Left ventricle myocardium inferior (tissue), 1 donor: ENCODE measurements at regions not wholly inside any gene's neighbourhood (a gene's known extent, or its start where the extent isn't known, plus 50 kb on each side); places are given as distances from the start of the nearest gene placed in this dataset.
"Not testable (repeated sequence)": the region's sequence is repeated elsewhere in the genome, so short reads cannot be mapped to it uniquely, and the experiment has no call there.

Source experiments
- DNase-seq: peaks from one replicate; pipeline ENCODE4 v3.0.0-alpha.2; 2020
- H3K27ac ChIP-seq: fragments of 200-600 bp; replicated peaks from 2 replicates; pipeline ENCODE4 v1.8.0; 2021
- H3K27me3 ChIP-seq: fragments of 200-600 bp; 2 replicates; pipeline ENCODE4 v1.8.0; 2021; ENCODE audit warnings: low read depth
- H3K36me3 ChIP-seq: fragments of 200-600 bp; 2 replicates; pipeline ENCODE4 v1.8.0; 2021
- H3K4me1 ChIP-seq: fragments of 200-600 bp; 2 replicates; pipeline ENCODE4 v1.8.0; 2021
- H3K4me3 ChIP-seq: fragments of 200-600 bp; 2 replicates; pipeline ENCODE4 v1.8.0; 2021; ENCODE audit warnings: mild to moderate bottlenecking, moderate library complexity
- H3K9me3 ChIP-seq: fragments of 200-600 bp; replicated peaks from 2 replicates; pipeline ENCODE4 v1.8.0; 2021
- intact Hi-C: fragments of 100-400 bp; cut with micrococcal nuclease; formaldehyde crosslinking; loops from one replicate; pipeline ENCODE4 v1.11.0; 2022
- TF ChIP-seq, protein P1 (sequence below): fragments of 200-600 bp; IDR thresholded peaks from 2 replicates; pipeline ENCODE4 v1.8.0; 2021; ENCODE audit warnings: antibody characterized with exemption, mild to moderate bottlenecking, borderline replicate concordance
- donor health status: DM: no; HTN: yes; CAD: no; lungs with severe emphysema.

DNA sequence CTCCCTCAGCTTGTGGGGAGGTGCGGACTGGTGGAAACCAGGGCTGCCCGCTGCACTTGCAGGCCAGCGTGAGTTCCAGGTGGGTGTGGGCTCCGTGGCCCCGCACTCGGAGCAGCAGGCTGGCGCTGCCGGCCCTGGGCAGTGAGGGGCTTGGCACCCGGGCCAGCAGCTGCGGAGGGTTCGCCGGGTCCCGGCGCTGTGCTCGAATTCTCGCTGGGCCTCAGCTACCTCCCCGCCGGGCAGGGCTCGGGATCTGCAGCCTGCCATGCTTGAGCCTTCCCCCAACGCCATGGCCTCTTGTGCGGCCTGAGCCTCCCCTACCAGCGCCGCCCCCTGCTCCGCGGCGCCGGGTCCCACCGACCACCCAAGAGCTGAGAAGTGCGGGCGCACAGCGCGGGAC, 71.6 kb upstream of the ADGRL1 start:
- Histone ChIP-seq H3K27me3 (peaks cover 49% of the 10 kb centered on the region), H3K27ac (no peak overlapping the region), H3K9me3 (peaks cover 4% of the 10 kb centered on the region), H3K36me3 (no peaks in the 10 kb centered on the region), H3K4me3 (no peak overlapping the region), H3K4me1 (no peaks in the 10 kb centered on the region)
- DNase-seq = no peak
- TF ChIP-seq, protein P1, sequence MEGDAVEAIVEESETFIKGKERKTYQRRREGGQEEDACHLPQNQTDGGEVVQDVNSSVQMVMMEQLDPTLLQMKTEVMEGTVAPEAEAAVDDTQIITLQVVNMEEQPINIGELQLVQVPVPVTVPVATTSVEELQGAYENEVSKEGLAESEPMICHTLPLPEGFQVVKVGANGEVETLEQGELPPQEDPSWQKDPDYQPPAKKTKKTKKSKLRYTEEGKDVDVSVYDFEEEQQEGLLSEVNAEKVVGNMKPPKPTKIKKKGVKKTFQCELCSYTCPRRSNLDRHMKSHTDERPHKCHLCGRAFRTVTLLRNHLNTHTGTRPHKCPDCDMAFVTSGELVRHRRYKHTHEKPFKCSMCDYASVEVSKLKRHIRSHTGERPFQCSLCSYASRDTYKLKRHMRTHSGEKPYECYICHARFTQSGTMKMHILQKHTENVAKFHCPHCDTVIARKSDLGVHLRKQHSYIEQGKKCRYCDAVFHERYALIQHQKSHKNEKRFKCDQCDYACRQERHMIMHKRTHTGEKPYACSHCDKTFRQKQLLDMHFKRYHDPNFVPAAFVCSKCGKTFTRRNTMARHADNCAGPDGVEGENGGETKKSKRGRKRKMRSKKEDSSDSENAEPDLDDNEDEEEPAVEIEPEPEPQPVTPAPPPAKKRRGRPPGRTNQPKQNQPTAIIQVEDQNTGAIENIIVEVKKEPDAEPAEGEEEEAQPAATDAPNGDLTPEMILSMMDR = no peak
- intact Hi-C loops = no loop called here

DNA sequence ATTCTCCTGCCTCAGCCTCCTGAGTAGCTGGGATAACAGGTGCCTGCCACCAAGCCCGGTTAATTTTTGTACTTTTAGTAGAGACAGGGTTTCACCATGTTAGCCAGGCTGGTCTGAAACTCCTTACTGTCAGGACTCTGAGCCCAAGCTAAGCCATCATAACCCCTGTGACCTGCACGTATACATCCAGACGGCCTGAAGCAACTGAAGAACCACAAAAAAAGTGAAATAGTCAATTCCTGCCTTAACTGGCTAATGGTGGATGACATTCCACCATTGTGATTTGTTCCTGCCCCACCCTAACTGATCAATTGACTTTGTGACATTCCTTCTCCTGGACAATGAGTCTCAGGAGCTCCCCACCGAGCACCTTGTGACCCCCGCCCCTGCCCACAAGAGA, 69.9 kb upstream of the ADGRL1 start:
- H3K4me1 ChIP-seq, intact Hi-C loops, H3K4me3 ChIP-seq, H3K27ac ChIP-seq, DNase-seq, H3K36me3 ChIP-seq, H3K9me3 ChIP-seq: not testable (repeated sequence)
- H3K27me3 ChIP-seq = peaks cover 52% of the 10 kb centered on the region

DNA sequence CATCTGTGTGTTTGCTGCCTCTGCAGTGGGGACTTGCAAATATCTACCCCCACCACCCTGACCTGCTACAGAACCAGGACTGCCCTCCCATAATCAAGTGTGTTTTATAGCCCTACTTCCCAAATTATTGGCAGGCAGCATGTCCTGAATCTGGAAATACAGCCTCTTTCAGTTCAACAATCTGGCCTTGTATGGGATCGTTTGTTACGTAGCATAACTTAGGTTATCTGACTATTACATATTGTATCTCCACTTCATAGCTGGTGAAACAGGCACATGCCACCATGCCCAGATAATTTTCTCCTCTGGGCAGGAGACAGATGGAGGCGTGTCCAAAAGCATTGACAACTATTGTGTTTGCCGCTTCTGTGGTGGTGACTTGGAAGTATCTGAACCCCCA, 66.7 kb upstream of the ADGRL1 start:
- peaks cover 4% of the 10 kb centered on the region for H3K9me3 ChIP-seq
- TF ChIP-seq, protein P1 = no peak
- no peak for DNase-seq
- no peak overlapping the region for H3K27ac ChIP-seq
- no peaks in the 10 kb centered on the region for H3K36me3 ChIP-seq
- H3K27me3 ChIP-seq = peaks cover 40% of the 10 kb centered on the region
- intact Hi-C loops = no loop called here
- H3K4me3 ChIP-seq = no peak overlapping the region
- H3K4me1 ChIP-seq = no peaks in the 10 kb centered on the region

DNA sequence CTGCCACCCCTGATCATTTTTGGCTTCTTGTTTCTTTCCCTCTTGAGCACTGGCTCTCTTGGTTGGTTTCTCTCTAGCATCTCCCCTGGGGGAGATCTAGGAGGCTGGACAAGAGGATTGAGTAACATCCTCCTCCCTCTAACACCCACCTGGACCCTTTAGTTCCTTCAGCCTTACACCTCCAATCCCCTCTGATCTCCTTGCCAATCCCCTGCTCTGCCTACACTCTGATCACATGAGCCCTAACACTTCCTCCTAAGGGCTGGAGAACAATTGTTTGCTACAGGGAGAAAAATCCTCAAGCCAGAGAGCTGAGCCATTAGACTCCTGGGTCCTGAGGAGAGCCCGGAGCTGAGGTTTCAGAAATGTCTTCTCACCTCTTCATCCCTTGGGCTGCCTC, 65.9 kb upstream of the ADGRL1 start:
- peaks cover 40% of the 10 kb centered on the region for H3K27me3 ChIP-seq
- DNase-seq = no peak
- H3K36me3 ChIP-seq = no peaks in the 10 kb centered on the region
- TF ChIP-seq, protein P1 = no peak
- intact Hi-C loops = no loop called here
- no peaks in the 10 kb centered on the region for H3K4me1 ChIP-seq
- H3K4me3 ChIP-seq = no peak overlapping the region
- H3K9me3 ChIP-seq = peaks cover 4% of the 10 kb centered on the region
- no peak overlapping the region for H3K27ac ChIP-seq

DNA sequence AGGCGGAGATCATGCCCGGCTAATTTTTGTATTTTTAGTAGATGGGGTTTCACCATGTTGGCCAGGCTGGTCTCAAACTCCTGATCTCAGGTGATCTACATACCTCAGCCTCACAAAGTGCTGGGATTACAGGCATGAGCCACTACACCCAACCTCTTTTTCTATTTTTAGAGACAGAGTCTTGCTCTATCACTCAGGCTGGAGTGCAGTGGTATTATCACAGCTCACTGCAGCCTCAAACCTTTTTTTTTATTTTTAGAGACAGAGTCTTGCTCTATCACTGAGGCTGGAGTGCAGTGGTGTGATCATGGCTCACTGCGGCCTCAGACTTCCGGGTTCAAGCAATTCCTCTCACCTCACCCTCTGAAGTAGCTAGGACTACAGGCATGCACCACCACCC, 64.6 kb upstream of the ADGRL1 start:
- H3K27me3 ChIP-seq = peaks cover 50% of the 10 kb centered on the region
- H3K4me3 ChIP-seq, intact Hi-C loops, DNase-seq, H3K9me3 ChIP-seq, H3K4me1 ChIP-seq, H3K36me3 ChIP-seq, H3K27ac ChIP-seq: not testable (repeated sequence)

DNA sequence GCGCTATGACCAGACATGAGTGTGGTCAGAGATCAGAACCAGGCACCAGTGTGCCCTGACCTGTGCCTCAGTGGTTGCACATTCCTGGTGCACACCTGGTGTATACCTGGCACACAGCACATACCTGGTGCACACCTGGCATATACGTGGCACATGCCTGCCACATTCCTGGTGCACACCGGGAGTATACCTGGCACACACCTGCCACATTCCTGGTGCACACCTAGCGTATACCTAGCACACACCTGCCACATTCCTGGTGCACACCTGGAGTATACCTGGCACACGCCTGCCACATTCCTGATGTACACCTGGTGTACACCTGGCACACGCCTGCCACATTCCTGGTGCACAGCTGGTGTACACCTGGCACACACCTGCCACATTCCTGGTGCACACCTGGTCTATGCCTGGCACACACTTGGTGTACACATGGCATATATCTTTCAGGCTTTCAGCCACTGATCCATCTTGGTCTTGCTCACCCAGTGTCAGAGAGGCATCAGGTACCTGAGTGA, 61.3 kb upstream of the ADGRL1 start:
- intact Hi-C loops = no loop called here
- no peak overlapping the region for H3K4me3 ChIP-seq
- TF ChIP-seq, protein P1 = no peak
- H3K9me3 ChIP-seq = no peaks in the 10 kb centered on the region
- H3K36me3 ChIP-seq = no peaks in the 10 kb centered on the region
- no peak overlapping the region for H3K27ac ChIP-seq
- peaks cover 60% of the 10 kb centered on the region for H3K27me3 ChIP-seq
- DNase-seq = no peak
- peaks cover 5% of the 10 kb centered on the region for H3K4me1 ChIP-seq

DNA sequence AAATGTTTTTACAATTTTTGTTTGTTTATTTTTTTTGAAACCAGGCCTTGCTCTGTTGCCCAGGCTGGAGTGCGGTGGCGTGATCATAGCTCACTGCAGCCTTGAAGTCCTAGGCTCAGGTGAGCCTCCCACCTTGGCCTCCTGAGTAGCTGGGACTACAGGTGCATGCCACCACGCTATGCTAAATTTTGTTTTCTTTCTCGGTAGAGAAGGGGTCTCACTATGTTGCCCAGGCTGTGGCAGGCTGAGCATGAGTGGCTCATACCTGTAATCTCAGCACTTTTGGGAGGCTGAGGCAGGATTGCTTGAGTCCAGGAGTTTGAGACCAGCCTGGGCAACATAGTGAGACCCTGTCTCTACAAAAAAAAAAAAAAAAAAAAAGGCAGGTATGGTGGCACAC, 60.2 kb upstream of the ADGRL1 start:
- H3K9me3 ChIP-seq, H3K4me1 ChIP-seq, H3K36me3 ChIP-seq, H3K4me3 ChIP-seq, intact Hi-C loops, DNase-seq, H3K27ac ChIP-seq: not testable (repeated sequence)
- H3K27me3 ChIP-seq = peaks cover 63% of the 10 kb centered on the region
